Caco-2 (cell line): ENCODE measurements at regions not wholly inside any gene's neighbourhood (a gene's known extent, or its start where the extent isn't known, plus 50 kb on each side); places are given as distances from the start of the nearest gene placed in this dataset.

Experiments used
- BruUV-seq: library from RNA; stranded (reverse); fragments of 400-500 nt; replicated peaks from 2 replicates; lab custom pipeline; 2021; lab: Mats Ljungman, UMichigan
- CTCF ChIA-PET: fragments of 300-600 bp; sonication (Branson Sonifier 250); formaldehyde crosslinking; loops from one replicate; lab custom pipeline; 2022; ENCODE audit warnings: antibody characterized with exemption; lab: Charles Lee
- POLR2A ChIA-PET: fragments of 300-600 bp; sonication (Branson Sonifier 250); formaldehyde crosslinking; loops from one replicate; lab custom pipeline; 2022; ENCODE audit warnings: antibody characterized with exemption; lab: Charles Lee
- DNase-seq, 2 experiments: peaks; one replicate each; pipeline versions ENCODE4 v3.0.0 to v3.0.0-alpha.2; 2020 to 2022
- H3K27me3 ChIP-seq: replicated peaks from 2 replicates; pipeline ENCODE4 v1.6.0; 2011; ENCODE audit warnings: low read length; ENCODE audit not compliant: control insufficient read depth, insufficient read depth
- H3K36me3 ChIP-seq: 2 replicates; pipeline ENCODE4 v1.5.1; 2011; ENCODE audit warnings: low read length; ENCODE audit not compliant: control insufficient read depth, insufficient read depth
- H3K4me1 ChIP-seq: fragments of 250-450 bp; sonication (Bioruptor Pico); 2 replicates; pipeline ENCODE4 v1.5.1; 2020; ENCODE audit warnings: mild to moderate bottlenecking
- H3K4me3 ChIP-seq: 2 replicates; pipeline ENCODE4 v1.5.1; 2011; ENCODE audit warnings: low read depth, mild to moderate bottlenecking, control low read depth, low read length
- H3K9me3 ChIP-seq: fragments of 250-450 bp; sonication (Bioruptor Pico); 2 replicates; pipeline ENCODE4 v1.5.1; 2020; ENCODE audit warnings: mild to moderate bottlenecking, moderate library complexity
- H3K27ac Mint-ChIP-seq: one replicate; pipeline ENCODE4 v1.8.0; 2022; ENCODE audit warnings: mixed read lengths; ENCODE audit not compliant: unreplicated experiment
- H3K27me3 Mint-ChIP-seq: one replicate; pipeline ENCODE4 v1.8.0; 2022; ENCODE audit warnings: mixed read lengths; ENCODE audit not compliant: insufficient read depth, unreplicated experiment
- H3K36me3 Mint-ChIP-seq: one replicate; pipeline ENCODE4 v1.8.0; 2022; ENCODE audit warnings: mild to moderate bottlenecking, mixed read lengths; ENCODE audit not compliant: insufficient read depth, unreplicated experiment
- H3K4me1 Mint-ChIP-seq: one replicate; pipeline ENCODE4 v1.8.0; 2022; ENCODE audit warnings: low read depth, mixed read lengths; ENCODE audit not compliant: unreplicated experiment
- H3K4me3 Mint-ChIP-seq: one replicate; pipeline ENCODE4 v1.8.0; 2022; ENCODE audit warnings: mild to moderate bottlenecking, moderate library complexity, mixed read lengths; ENCODE audit not compliant: unreplicated experiment
- H3K9me3 Mint-ChIP-seq: one replicate; pipeline ENCODE4 v1.8.0; 2022; ENCODE audit warnings: mixed read lengths; ENCODE audit not compliant: unreplicated experiment
- CTCF ChIP-seq, 2 experiments: fragments of 200-600 bp in 1 of 2; IDR thresholded peaks; 1 replicate in 1 of 2; 2 replicates in 1 of 2; pipeline versions ENCODE4 v1.5.1 to v1.8.0; 2011 to 2022; ENCODE audit warnings: antibody characterized with exemption in 1 of 2, control low read depth in 1 of 2, inconsistent platforms in 1 of 2, low read depth in 1 of 2, low read length in 1 of 2, mild to moderate bottlenecking in 1 of 2, moderate library complexity in 1 of 2; ENCODE audit not compliant: insufficient read depth in 1 of 2, severe bottlenecking in 1 of 2, unreplicated experiment in 1 of 2
- intact Hi-C: fragments of 100-400 bp; cut with micrococcal nuclease; formaldehyde crosslinking; loops from one replicate; pipeline ENCODE4 v1.10.0; 2022; ENCODE audit not compliant: unreplicated experiment

- peaks cover 3% of the 10 kb centered on the region; the same call in 1 of the 2 replicates for H3K4me1 ChIP-seq
- Mint-ChIP-seq H3K4me3 (no peak overlapping the region), H3K27ac (no peak overlapping the region), H3K27me3 (no peaks in the 10 kb centered on the region), H3K36me3 (peaks cover 5% of the 10 kb centered on the region), H3K4me1 (no peaks in the 10 kb centered on the region), H3K9me3 (no peaks in the 10 kb centered on the region)
- CTCF ChIA-PET = no interaction called here
- intact Hi-C loops = no loop called here
- TF ChIP-seq CTCF (IDR thresholded peaks at IDR 0.05; ENCODE audit: insufficient read depth in 1 of 2, low read depth in 1 of 2, low read length in 1 of 2, severe bottlenecking in 1 of 2, unreplicated experiment in 1 of 2) = no peak
- no TSS peak for BruUV-seq
- no peak for DNase-seq
- POLR2A ChIA-PET = no interaction called here
- no peaks in the 10 kb centered on the region for H3K9me3 ChIP-seq
- no peaks in the 10 kb centered on the region for H3K27me3 ChIP-seq
- no peaks in the 10 kb centered on the region for H3K36me3 ChIP-seq
- H3K4me3 ChIP-seq = no peak overlapping the region
Observed at GRCh38 chr22:47694536-47695130, 932.2 kb downstream of the TBC1D22A start.

- CTCF ChIA-PET = no interaction called here
- Histone ChIP-seq H3K9me3 (no peaks in the 10 kb centered on the region), H3K4me1 (peaks cover 3% of the 10 kb centered on the region; the same call in 1 of the 2 replicates), H3K36me3 (no peaks in the 10 kb centered on the region), H3K27me3 (no peaks in the 10 kb centered on the region), H3K4me3 (no peak overlapping the region)
- Mint-ChIP-seq H3K9me3 (no peaks in the 10 kb centered on the region), H3K27ac (no peak overlapping the region), H3K36me3 (peaks cover 5% of the 10 kb centered on the region), H3K27me3 (no peaks in the 10 kb centered on the region), H3K4me3 (no peak overlapping the region), H3K4me1 (no peaks in the 10 kb centered on the region)
- BruUV-seq = no TSS peak
- DNase-seq = no peak
- no peak for TF ChIP-seq CTCF (IDR thresholded peaks at IDR 0.05; ENCODE audit: insufficient read depth in 1 of 2, low read depth in 1 of 2, low read length in 1 of 2, severe bottlenecking in 1 of 2, unreplicated experiment in 1 of 2)
- POLR2A ChIA-PET = no interaction called here
- intact Hi-C loops = no loop called here
Observed at GRCh38 chr22:47693606-47694005, 931.2 kb downstream of the TBC1D22A start.

- H3K9me3 Mint-ChIP-seq = no peaks in the 10 kb centered on the region
- H3K27me3 ChIP-seq = no peaks in the 10 kb centered on the region
- peaks cover 5% of the 10 kb centered on the region for H3K36me3 Mint-ChIP-seq
- CTCF ChIA-PET = no interaction called here
- intact Hi-C loops = no loop called here
- H3K27me3 Mint-ChIP-seq = no peaks in the 10 kb centered on the region
- H3K4me3 ChIP-seq = no peak overlapping the region
- BruUV-seq = no TSS peak
- no peaks in the 10 kb centered on the region for H3K4me1 Mint-ChIP-seq
- peaks cover 3% of the 10 kb centered on the region; the same call in 1 of the 2 replicates for H3K4me1 ChIP-seq
- TF ChIP-seq CTCF (IDR thresholded peaks at IDR 0.05; ENCODE audit: insufficient read depth in 1 of 2, low read depth in 1 of 2, low read length in 1 of 2, severe bottlenecking in 1 of 2, unreplicated experiment in 1 of 2) = no peak
- no peak overlapping the region for H3K27ac Mint-ChIP-seq
- H3K4me3 Mint-ChIP-seq = no peak overlapping the region
- no peaks in the 10 kb centered on the region for H3K9me3 ChIP-seq
- POLR2A ChIA-PET = no interaction called here
- DNase-seq = no peak
- no peaks in the 10 kb centered on the region for H3K36me3 ChIP-seq
Observed at GRCh38 chr22:47692811-47693210, 930.4 kb downstream of the TBC1D22A start.
